K562 (cell line): ENCODE measurements at regions not wholly inside any gene's neighbourhood (a gene's known extent, or its start where the extent isn't known, plus 50 kb on each side); places are given as distances from the start of the nearest gene placed in this dataset.

Experiments used
- ATAC-seq: fragments of 200-7000 bp; cut with Tn5 transposase; 3 replicates; pipeline ENCODE4 v1.9.1; 2020; ENCODE audit warnings: moderate library complexity
- BruUV-seq: library from RNA; stranded (reverse); fragments of 400-500 nt; replicated peaks from 2 replicates; lab custom pipeline; 2021; lab: Mats Ljungman, UMichigan
- CTCF ChIA-PET: fragments of 300-600 bp; formaldehyde crosslinking; extraction: SDS; loops from one replicate; lab custom pipeline; 2021; ENCODE audit warnings: low intra/inter-chr PET ratio; lab: Yijun Ruan, JAX
- POLR2A ChIA-PET: fragments of 300-600, 350-650 bp; sonication (Branson Sonifier 250); formaldehyde crosslinking; extraction: SDS; loops from one replicate; lab custom pipeline; 2021; ENCODE audit warnings: antibody characterized with exemption, inconsistent platforms; lab: Yijun Ruan, JAX
- DNase-seq, 4 experiments: peaks; one replicate each; pipeline versions ENCODE4 v3.0.0 to v3.0.0-alpha.2; 2011 to 2018; ENCODE audit warnings: low spot score in 3 of 4, mixed read lengths in 3 of 4; ENCODE audit errors: extremely low read depth in 1 of 4
- FAIRE-seq: peaks from 2 replicates; lab custom pipeline; 2011; peaks lifted over from hg19 to GRCh38; lab: Jason Lieb, UNC
- H2AFZ ChIP-seq: 2 replicates; pipeline ENCODE4 v1.6.0; 2011; ENCODE audit warnings: low read depth, low read length, control low read depth, inconsistent platforms
- H3K27ac ChIP-seq: fragments of 200-600 bp; 3 replicates; pipeline ENCODE4 v1.8.0; 2011; ENCODE audit warnings: low read depth, mild to moderate bottlenecking, control low read depth, inconsistent platforms, low read length, moderate library complexity, mixed read lengths; ENCODE audit errors: extremely low read depth
- H3K27me3 ChIP-seq, 2 experiments: fragments of 300-600 bp in 1 of 2; 2 replicates in 1 of 2; 3 replicates in 1 of 2; pipeline versions ENCODE4 v1.6.0 to v1.8.0; 2011; ENCODE audit warnings: inconsistent platforms in 2 of 2, low read length in 2 of 2, mild to moderate bottlenecking in 1 of 2, mixed read lengths in 1 of 2, moderate library complexity in 1 of 2; ENCODE audit not compliant: control insufficient read depth in 2 of 2, insufficient read depth in 2 of 2
- H3K36me3 ChIP-seq: fragments of 300-600 bp; 3 replicates; pipeline ENCODE4 v1.8.0; 2011; ENCODE audit warnings: mild to moderate bottlenecking, low read length, inconsistent platforms; ENCODE audit not compliant: control insufficient read depth, insufficient read depth
- H3K4me1 ChIP-seq, 2 experiments: fragments of 200-600 bp in 1 of 2; replicated peaks in 1 of 2; 2 replicates in 1 of 2; 3 replicates in 1 of 2; pipeline versions ENCODE4 v1.5.1 to v1.8.0; 2011; ENCODE audit warnings: inconsistent platforms in 2 of 2, low read length in 2 of 2, mild to moderate bottlenecking in 1 of 2, mixed read lengths in 1 of 2, moderate library complexity in 1 of 2; ENCODE audit not compliant: control insufficient read depth in 2 of 2, insufficient read depth in 2 of 2
- H3K4me2 ChIP-seq: 2 replicates; pipeline ENCODE4 v1.6.1; 2011; ENCODE audit warnings: low read length, control low read depth, inconsistent platforms, mixed read lengths; ENCODE audit not compliant: insufficient read depth
- H3K4me3 ChIP-seq: fragments of 200-600 bp; sonication (generic), shearing (Covaris generic); 2 replicates; pipeline ENCODE4 v1.5.1; 2016; ENCODE audit warnings: control low read depth, inconsistent platforms
- H3K79me2 ChIP-seq: fragments of 200-600 bp; 3 replicates; pipeline ENCODE4 v1.8.0; 2011; ENCODE audit warnings: low read length, inconsistent platforms; ENCODE audit not compliant: control insufficient read depth, insufficient read depth
- H3K9ac ChIP-seq, 2 experiments: 2 replicates each; pipeline versions ENCODE4 v1.6.0 to v1.6.1; 2011; ENCODE audit warnings: low read depth in 2 of 2, low read length in 2 of 2, control low read depth in 1 of 2, inconsistent platforms in 1 of 2, mild to moderate bottlenecking in 1 of 2, mixed read lengths in 1 of 2; ENCODE audit not compliant: insufficient read depth in 1 of 2
- H3K9me1 ChIP-seq: one replicate; pipeline ENCODE4 v1.6.0; 2011; ENCODE audit warnings: inconsistent platforms, mild to moderate bottlenecking, low read length, moderate library complexity; ENCODE audit not compliant: control insufficient read depth, insufficient read depth
- H3K9me3 ChIP-seq: replicated peaks from 2 replicates; pipeline ENCODE4 v1.5.1; 2011; ENCODE audit warnings: low read depth, low read length, inconsistent platforms; ENCODE audit not compliant: control insufficient read depth, insufficient read depth
- H4K20me1 ChIP-seq: replicated peaks from 2 replicates; pipeline ENCODE4 v1.6.1; 2011; ENCODE audit warnings: low read length, inconsistent platforms, mixed read lengths; ENCODE audit not compliant: control insufficient read depth, insufficient read depth
- FOXO4 ChIP-seq: fragments of 450-650 bp; formaldehyde crosslinking; IDR thresholded peaks from 2 replicates; pipeline ENCODE4 v1.4.0; 2020; ENCODE audit warnings: mild to moderate bottlenecking, moderate library complexity
- LARP7 ChIP-seq: fragments of 450-650 bp; IDR thresholded peaks from 2 replicates; pipeline ENCODE4 v1.6.1; 2016
- NFIC ChIP-seq: fragments of 450-650 bp; IDR thresholded peaks from 2 replicates; pipeline ENCODE4 v1.6.1; 2017; ENCODE audit warnings: mild to moderate bottlenecking, inconsistent platforms
- PRDM10 ChIP-seq: fragments of 450-650 bp; IDR thresholded peaks from 2 replicates; pipeline ENCODE4 v1.6.1; 2018; ENCODE audit not compliant: partially characterized antibody
- SNRNP70 ChIP-seq: fragments of 200-400 bp; formaldehyde crosslinking; optimal IDR thresholded peaks from 2 replicates; pipeline ENCODE3; 2017; ENCODE audit warnings: low read depth, low read length
- TAF1 ChIP-seq: IDR thresholded peaks from 2 replicates; pipeline ENCODE4 v1.6.1; 2011; ENCODE audit warnings: mild to moderate bottlenecking, low read length, moderate library complexity; ENCODE audit not compliant: insufficient read depth, control insufficient read depth, severe bottlenecking; ENCODE audit errors: extremely low read depth
- TBL1XR1 ChIP-seq, 2 experiments: IDR thresholded peaks; 2 replicates each; pipeline ENCODE4 v1.6.1; 2012; ENCODE audit warnings: improper control_type of control experiment in 2 of 2, low read length in 2 of 2, mild to moderate bottlenecking in 1 of 2
- WHSC1 ChIP-seq: IDR thresholded peaks from one replicate; pipeline ENCODE4 v1.6.1; 2012; ENCODE audit warnings: low read length, control low read depth, inconsistent platforms
- ZNF740 ChIP-seq, 3 experiments: fragments of 200-800 bp in 1 of 3; sonication (Bioruptor generic) in 1 of 3; sonication (generic) in 1 of 3; formaldehyde crosslinking in 1 of 3; IDR thresholded peaks; 2 replicates each; pipeline versions ENCODE4 v1.6.1 to v1.8.0; 2016 to 2022; ENCODE audit warnings: mild to moderate bottlenecking in 2 of 3, missing compliant biosample characterization in 2 of 3, missing genetic modification characterization in 2 of 3, missing genetic modification reagents in 1 of 3
- WGBS: fragments of 100-300 bp; shearing (Covaris generic); methylation state at CpG from one replicate; pipeline ENCODE4 v1.1.6; 2016; ENCODE audit warnings: low coverage, mixed read lengths; ENCODE audit not compliant: insufficient coverage; ENCODE audit errors: missing lambda C conversion rate; 5-methylcytosine and 5-hydroxymethylcytosine counted together
- in situ Hi-C: fragments of 300-500 bp; cut with MboI; formaldehyde crosslinking; loops from 4 replicates; pipeline ENCODE4 v1.15.0; 2018; ENCODE audit warnings: inconsistent platforms, mixed read lengths
- intact Hi-C: fragments of 100-400 bp; cut with micrococcal nuclease; formaldehyde crosslinking; loops from 2 replicates; pipeline ENCODE4 v1.14.2; 2022

GRCh38 chr1:112778137-112778536 is 63.0 kb upstream of the PPM1J start:
- BruUV-seq: no TSS peak
- WGBS: 0% methylated on average over 1 of the region's 1 CpG

More at GRCh38 chr1:112778137-112778536, 63.0 kb upstream of the PPM1J start:
- intact Hi-C loops: no loop called here
- H3K4me2 ChIP-seq: no peak overlapping the region
- TF ChIP-seq TBL1XR1 (IDR thresholded peaks at IDR 0.05; ENCODE audit: low read length in 2 of 2) (no peak), PRDM10 (peak; percentile 63), LARP7 (no peak), FOXO4 (CRISPR knock-in tag) (no peak), NFIC (no peak), ZNF740 (CRISPR knock-in tag; IDR thresholded peaks at IDR 0.05) (no peak), ZNF740 (tag; IDR thresholded peaks at IDR 0.05) (no peak), SNRNP70 (no peak), WHSC1 (no peak), TAF1 (no peak)
- H3K9me1 ChIP-seq: no peaks in the 10 kb centered on the region
- H3K27me3 ChIP-seq: peaks cover 23 to 38% of the 10 kb centered on the region in 2 experiments
- no peaks in the 10 kb centered on the region for H4K20me1 ChIP-seq
- no peak overlapping the region for H2AFZ ChIP-seq
- H3K36me3 ChIP-seq: no peaks in the 10 kb centered on the region
- POLR2A ChIA-PET: no interaction called here
- no peak overlapping the region for H3K9ac ChIP-seq
- H3K27ac ChIP-seq: no peak overlapping the region
- no peak for FAIRE-seq
- H3K4me1 ChIP-seq: no peaks in the 10 kb centered on the region
- in situ Hi-C loops: no loop called here
- peak; percentile 61 for ATAC-seq
- no peaks in the 10 kb centered on the region for H3K79me2 ChIP-seq
- H3K9me3 ChIP-seq: no peaks in the 10 kb centered on the region
- no peak for DNase-seq
- no peak overlapping the region for H3K4me3 ChIP-seq
- CTCF ChIA-PET: no interaction called here
